Inferior parietal cortex (tissue), 1 donor: ENCODE measurements at regions not wholly inside any gene's neighbourhood (a gene's known extent, or its start where the extent isn't known, plus 50 kb on each side); places are given as distances from the start of the nearest gene placed in this dataset.
"Not testable (repeated sequence)": the region's sequence is repeated elsewhere in the genome, so short reads cannot be mapped to it uniquely, and the experiment has no call there.

ENCODE experiments used
- DNase-seq: peaks from one replicate; pipeline ENCODE4 v3.0.0-alpha.2; 2016; ENCODE audit errors: extremely low spot score

DNA sequence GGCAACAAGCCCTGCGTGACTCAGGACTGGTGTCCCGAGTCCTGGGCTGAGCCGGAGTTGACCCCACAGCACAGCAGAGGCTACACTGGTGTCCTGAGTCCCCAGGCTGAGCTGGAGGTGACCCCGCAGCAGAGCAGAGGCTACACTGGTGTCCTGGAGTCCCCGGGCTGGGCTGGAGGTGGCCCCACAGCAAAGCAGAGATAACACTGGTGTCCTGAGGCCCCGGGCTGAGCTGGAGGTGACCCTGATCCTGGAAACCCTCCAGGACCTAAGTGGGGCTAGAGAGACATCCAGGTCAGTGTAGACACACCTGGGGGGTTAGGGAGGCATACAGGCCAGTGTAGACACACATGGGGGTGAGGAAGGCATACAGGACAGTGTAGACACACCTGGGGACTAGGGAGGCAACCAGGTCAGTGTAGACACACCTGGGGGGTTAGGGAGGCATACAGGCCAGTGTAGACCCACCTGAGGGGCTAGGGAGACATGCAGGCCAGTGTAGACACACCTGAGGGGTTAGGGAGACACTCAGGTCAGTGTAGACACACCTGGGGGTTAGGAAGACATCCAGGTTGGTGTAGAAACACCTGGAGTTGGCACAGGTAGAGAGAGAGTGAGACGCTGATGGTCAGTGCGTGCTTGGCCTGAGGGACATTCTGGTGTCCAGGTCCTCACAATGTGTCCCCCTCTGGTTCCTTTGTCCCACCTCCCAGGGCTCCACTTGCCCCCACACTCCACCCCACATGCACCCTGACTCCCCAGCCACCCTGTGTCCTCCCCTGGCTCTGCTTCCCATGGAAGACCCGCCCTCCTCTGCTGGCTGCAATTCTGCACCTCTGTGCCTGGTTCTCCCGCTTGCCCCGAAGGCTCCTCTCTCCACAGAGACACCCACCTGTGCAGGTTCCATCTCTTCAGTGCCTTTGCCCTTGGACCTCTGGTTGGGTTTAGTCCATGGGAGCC is 321.6 kb upstream of the SFSWAP start:
- DNase-seq = no peak

- no peak for DNase-seq
Measured at GRCh38 chr12:131390412-131391334, 320.2 kb upstream of the SFSWAP start.

DNA sequence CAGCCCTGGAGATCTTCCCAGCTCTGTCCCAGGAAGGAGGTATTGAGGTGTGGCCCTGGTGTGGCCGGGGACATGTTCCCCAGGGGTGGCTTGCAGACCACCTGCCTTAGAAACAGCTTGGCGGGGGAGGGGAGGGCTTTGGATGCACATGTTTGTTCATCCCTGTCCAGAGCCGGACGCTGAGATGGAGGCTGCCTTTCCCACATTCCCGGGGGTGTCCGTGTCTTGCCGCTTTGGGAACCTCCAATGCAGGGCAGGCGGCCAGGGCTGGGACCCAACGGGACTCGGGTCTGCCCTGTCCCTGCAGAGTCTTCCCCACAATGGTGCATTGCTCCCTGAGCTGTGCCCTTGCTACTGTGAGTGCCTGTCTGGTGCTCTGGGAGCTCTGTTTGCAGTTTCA is 319.5 kb upstream of the SFSWAP start:
- DNase-seq = no peak

DNA sequence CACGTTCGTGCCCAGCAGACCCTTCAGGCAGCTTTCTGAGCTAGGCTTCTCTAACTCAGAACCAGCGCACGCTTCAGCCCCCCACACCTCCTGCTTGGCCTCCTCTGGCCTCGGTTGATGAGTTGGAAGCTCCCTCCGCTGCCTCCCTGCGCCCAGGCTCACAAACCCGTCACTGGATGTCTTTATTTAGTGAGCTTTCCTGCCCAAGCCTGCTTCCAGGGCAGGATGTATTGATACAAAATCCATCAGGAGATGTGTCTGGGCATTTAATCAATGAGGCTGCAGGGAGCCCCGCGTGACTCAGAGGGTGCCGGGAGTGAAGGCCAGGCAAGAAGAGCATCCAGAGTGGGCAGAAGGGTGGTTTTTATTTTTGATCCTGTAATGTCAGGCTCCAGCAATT is 316.1 kb upstream of the SFSWAP start:
- DNase-seq = not testable (repeated sequence)

DNA sequence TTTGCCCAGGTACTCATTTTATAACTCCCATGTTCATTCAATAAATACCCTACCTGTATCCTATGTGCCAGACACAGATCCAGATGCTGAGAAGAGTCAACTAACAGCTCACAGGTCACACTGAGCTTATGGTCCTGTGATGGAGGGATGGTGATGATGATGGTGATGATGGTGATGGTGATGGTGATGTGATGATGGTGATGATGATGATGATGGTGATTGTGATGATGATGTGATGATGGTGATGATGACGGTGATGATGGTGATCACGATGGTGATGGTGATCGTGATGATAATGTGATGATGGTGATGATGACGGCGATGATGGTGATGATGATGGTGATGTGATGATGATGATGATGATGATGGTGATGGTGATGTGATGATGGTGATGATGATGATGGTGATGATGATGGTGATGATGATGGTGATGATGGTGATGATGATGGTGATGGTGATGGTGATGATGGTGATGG is 315.6 kb upstream of the SFSWAP start:
- DNase-seq = not testable (repeated sequence)

GRCh38 chr12:131395971-131396573 is 314.8 kb upstream of the SFSWAP start:
- DNase-seq = no peak

- no peak for DNase-seq
Measured at GRCh38 chr12:131397493-131398181, 313.3 kb upstream of the SFSWAP start.

- DNase-seq = no peak
Measured at GRCh38 chr12:131399000-131399399, 311.9 kb upstream of the SFSWAP start.

DNA sequence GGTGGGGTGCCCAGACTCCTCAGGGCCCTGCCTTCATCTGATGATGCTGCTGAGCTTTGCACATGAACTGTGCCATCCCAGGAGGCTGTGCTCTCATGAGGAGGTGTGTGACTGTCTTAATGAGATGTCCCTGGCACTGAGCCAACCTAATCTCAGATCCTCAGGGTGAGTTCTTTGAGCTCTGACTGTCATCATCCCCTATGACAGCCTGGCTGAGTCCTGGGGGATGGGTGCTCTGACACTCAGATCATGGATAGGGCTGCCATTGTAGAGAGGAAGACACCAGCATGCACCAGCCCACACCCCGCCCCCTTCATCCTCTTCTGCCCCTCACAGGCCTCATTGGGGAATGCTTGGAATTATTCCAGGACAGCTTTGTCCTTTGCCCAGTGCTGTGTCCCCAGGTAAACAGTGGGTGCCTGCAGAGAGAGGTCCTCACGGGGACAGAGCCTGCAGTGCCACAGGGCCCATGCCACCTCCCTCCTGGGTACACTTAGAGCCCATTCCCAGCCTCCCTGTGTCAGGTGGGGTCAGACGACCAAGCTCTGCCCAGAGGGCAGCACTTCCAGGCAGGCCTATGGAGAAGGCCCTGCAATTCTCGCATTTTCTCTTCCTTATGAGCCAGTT is 310.1 kb upstream of the SFSWAP start:
- not testable (repeated sequence) for DNase-seq

- not testable (repeated sequence) for DNase-seq
Measured at GRCh38 chr12:131401907-131402633, 308.8 kb upstream of the SFSWAP start.

DNA sequence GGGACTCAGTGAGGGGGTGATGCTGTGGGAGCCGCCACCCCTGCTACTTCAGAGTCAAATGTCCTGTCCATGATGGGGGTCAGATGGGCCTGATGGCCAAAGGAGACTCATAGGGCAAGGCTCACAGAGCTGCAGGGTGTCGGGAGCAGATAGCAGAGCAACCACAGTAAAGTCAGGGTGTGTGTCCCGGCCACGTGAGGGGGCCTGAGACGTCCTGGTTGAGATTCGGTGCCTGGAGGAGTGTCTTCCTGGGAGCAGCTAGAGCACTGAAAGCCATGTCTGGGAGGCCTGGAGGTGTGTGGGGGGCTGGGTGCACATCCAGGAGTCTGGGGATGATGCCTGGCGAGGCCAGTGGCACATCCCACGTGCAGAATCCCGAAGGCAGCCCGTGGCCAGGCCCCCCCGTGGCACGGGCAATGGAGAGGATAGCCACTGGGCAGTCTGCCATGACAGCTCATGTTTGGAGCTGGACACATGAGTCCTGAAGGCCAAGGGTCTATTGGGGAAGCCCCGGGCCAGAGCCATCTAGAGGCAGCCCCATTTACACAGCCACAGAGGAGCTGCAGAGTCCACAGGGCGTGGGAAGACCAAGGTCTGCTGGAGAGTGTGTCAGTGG is 308.0 kb upstream of the SFSWAP start:
- DNase-seq = no peak

DNA sequence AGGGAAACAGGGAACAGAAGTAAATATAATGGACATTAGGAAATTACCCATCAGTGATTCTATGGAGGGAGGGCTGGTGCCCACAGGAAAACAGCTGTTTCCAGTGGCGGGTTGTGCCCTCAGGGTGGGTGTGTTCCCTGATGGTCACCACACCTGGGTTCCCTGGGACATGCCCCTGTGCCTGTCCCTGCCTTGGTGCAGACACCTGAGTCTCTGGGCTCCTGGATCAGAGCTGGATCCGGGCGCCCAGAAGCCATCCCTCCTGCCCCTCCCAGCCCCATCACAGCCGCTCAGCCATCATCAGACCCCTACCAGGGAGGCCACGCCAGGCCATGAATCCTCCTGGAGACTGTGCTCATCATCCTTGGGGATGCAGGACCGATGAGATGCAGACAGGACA is 307.2 kb upstream of the SFSWAP start:
- DNase-seq = no peak

DNA sequence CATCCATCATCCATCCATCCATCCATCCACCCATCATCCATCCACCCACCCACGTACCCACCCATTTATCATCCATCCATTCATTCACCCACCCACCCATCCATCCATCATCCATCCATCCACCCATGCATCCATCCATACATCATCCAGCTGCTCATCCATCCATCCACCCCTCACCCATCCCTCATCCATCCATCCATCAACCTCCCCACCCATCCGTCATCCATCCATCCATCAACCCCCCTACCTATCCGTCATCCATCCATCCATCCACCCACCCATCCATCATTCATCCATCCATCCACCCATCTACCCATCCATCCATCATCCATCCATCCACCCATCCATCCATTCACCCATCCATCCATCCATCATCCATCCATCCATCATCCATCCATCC is 306.2 kb upstream of the SFSWAP start:
- DNase-seq = no peak

DNA sequence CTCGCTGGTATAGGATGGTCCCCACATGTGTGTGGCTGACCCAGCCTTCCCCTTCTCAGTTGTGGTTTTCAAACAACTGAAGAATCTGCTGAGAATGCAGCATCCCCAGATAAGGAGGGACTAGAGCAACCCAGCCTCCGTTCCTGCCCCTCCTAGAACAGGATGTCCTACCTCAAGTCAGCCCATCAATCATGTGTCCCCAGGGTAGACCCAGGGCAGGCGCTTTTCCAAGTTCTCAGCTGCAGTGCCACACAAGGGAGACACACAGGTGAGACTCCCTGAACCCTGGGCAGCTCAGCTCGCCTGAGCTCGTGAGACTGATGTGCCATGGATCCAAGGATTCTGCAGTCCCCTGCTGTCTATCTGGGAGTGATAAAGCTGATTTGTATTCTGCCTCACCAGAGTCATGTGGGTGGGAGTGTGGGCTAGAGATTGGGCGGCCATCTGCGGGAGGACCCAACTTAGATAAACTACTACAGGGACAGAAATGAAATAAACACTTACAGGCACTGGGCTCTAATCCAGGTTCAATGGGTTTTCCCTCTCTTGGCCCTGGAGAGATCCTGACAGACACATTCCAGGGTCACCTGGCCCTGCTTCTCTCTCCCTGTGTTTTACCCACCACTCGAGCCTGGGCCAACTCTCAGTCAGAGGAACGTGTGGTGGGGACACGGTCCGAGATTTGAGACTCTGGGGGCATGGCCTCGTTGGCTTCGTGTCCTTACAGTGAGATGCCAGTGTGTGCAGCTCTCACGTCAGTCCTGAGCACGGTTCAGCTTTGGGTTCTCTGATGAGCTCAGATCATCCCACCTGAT is 303.5 kb upstream of the SFSWAP start:
- DNase-seq = no peak

GRCh38 chr12:131408036-131408365 is 302.9 kb upstream of the SFSWAP start:
- no peak for DNase-seq

- no peak for DNase-seq
Measured at GRCh38 chr12:131408484-131408883, 302.4 kb upstream of the SFSWAP start.

DNA sequence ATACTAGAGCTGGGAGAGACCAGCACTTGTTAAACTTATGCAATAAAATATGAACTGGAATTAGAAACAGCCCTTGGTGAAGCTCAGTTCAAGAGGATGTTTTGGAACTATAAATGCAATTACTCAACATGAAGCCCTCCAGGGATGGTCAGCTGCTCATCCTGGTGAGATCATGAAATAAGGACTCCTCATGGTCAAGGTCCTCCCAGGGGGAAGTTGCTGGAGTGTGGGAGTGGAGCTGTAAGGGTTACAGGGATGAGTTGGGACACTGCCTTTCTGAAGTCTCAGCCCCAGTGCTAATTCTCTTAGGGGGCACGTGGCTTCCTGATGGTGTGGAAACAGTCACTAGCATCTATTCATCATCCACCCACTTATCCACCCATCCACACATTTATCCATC is 301.7 kb upstream of the SFSWAP start:
- DNase-seq = no peak

GRCh38 chr12:131411827-131412226 is 299.1 kb upstream of the SFSWAP start:
- not testable (repeated sequence) for DNase-seq

DNA sequence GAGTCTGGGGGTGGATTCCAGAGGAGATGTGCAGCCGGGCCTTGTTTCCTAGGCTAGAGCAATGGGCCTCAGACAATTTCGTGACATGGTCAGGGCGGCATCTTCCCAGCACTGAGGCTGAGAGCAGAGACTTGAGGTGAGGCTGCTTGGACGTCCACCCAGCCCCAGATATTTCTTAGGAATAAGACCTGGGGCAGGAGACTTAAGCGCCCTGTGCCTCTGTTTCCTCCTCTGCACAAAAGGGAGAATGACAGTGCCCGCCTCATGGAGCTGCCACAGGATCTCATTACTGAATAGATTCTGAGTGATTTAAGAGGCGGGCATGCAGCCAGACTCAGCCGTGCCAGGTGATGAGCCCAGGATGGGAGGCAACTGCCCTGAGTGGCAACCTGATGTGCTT is 297.9 kb upstream of the SFSWAP start:
- DNase-seq = no peak
